B cell (primary cell): ENCODE measurements at regions not wholly inside any gene's neighbourhood (a gene's known extent, or its start where the extent isn't known, plus 50 kb on each side); places are given as distances from the start of the nearest gene placed in this dataset.

Experiments used
- EZH2 ChIP-seq: IDR thresholded peaks from 2 replicates; pipeline ENCODE4 v1.6.1; 2012; ENCODE audit warnings: borderline replicate concordance, low read depth, mild to moderate bottlenecking, moderate library complexity, low read length; ENCODE audit not compliant: insufficient read depth, poor library complexity, severe bottlenecking
- TF ChIP-seq, protein P1 (sequence below): fragments of 200-600 bp; IDR thresholded peaks from one replicate; pipeline ENCODE4 v1.8.0; 2022; ENCODE audit warnings: antibody characterized with exemption, mild to moderate bottlenecking

DNA sequence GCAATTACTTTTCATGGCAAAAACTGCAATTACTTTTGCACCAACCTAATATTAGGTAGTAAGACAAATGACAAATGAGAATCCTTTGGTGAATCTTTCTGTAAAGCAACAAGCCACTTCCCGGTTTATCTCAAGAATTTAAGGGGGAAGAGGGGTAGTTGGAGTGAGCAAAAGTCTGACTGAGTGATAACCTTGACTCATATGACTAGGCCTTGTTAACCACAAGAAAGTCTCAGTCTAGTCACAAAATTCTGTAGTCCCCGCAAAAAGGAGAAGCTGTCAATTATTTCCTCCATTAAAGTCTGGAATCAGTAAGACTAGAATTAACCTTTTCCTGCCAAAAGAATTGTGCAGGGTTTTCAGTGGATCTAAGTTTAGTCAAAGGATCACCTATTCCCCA, 72.2 kb upstream of the GNAO1 start:
- TF ChIP-seq, protein P1, sequence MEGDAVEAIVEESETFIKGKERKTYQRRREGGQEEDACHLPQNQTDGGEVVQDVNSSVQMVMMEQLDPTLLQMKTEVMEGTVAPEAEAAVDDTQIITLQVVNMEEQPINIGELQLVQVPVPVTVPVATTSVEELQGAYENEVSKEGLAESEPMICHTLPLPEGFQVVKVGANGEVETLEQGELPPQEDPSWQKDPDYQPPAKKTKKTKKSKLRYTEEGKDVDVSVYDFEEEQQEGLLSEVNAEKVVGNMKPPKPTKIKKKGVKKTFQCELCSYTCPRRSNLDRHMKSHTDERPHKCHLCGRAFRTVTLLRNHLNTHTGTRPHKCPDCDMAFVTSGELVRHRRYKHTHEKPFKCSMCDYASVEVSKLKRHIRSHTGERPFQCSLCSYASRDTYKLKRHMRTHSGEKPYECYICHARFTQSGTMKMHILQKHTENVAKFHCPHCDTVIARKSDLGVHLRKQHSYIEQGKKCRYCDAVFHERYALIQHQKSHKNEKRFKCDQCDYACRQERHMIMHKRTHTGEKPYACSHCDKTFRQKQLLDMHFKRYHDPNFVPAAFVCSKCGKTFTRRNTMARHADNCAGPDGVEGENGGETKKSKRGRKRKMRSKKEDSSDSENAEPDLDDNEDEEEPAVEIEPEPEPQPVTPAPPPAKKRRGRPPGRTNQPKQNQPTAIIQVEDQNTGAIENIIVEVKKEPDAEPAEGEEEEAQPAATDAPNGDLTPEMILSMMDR = no peak
- no peak for TF ChIP-seq EZH2
